T-helper 1 cell treated with Interleukin-12 subunit alpha and Interleukin-12 subunit beta and Interleukin-4 antibody, amounts not matched to agents 30 μg/mL and 1 μg/mL, for 36 hours (primary cell): ENCODE measurements at regions not wholly inside any gene's neighbourhood (a gene's known extent, or its start where the extent isn't known, plus 50 kb on each side); places are given as distances from the start of the nearest gene placed in this dataset.

Experiments used
- H3K27ac Mint-ChIP-seq: one replicate; pipeline ENCODE4 v1.8.0; 2021; ENCODE audit warnings: mild to moderate bottlenecking, mixed read lengths
- H3K27me3 Mint-ChIP-seq: one replicate; pipeline ENCODE4 v1.8.0; 2021; ENCODE audit warnings: low read depth, mixed read lengths
- H3K36me3 Mint-ChIP-seq: one replicate; pipeline ENCODE4 v1.8.0; 2021; ENCODE audit warnings: low read depth, mixed read lengths
- H3K4me1 Mint-ChIP-seq: one replicate; pipeline ENCODE4 v1.8.0; 2021; ENCODE audit warnings: low read depth, mixed read lengths
- H3K4me3 Mint-ChIP-seq: one replicate; pipeline ENCODE4 v1.8.0; 2021; ENCODE audit warnings: mild to moderate bottlenecking, moderate library complexity, mixed read lengths
- H3K9me3 Mint-ChIP-seq: one replicate; pipeline ENCODE4 v1.8.0; 2021; ENCODE audit warnings: mixed read lengths

- no peaks in the 10 kb centered on the region for H3K36me3 Mint-ChIP-seq
- no peaks in the 10 kb centered on the region for H3K9me3 Mint-ChIP-seq
- H3K27me3 Mint-ChIP-seq = peaks cover 33% of the 10 kb centered on the region
- no peak overlapping the region for H3K4me3 Mint-ChIP-seq
- H3K4me1 Mint-ChIP-seq = no peaks in the 10 kb centered on the region
- no peak overlapping the region for H3K27ac Mint-ChIP-seq
These were observed 172.4 kb upstream of the RTL1 start for GRCh38 chr14:101075801-101076413.

- Mint-ChIP-seq H3K27ac (no peak overlapping the region), H3K4me3 (no peak overlapping the region), H3K9me3 (no peaks in the 10 kb centered on the region), H3K4me1 (no peaks in the 10 kb centered on the region), H3K36me3 (no peaks in the 10 kb centered on the region), H3K27me3 (peaks cover 40% of the 10 kb centered on the region)
These were observed 173.1 kb upstream of the RTL1 start for GRCh38 chr14:101076451-101077198.

GRCh38 chr14:101077481-101078074 lies 174.1 kb upstream of the RTL1 start:
- Mint-ChIP-seq H3K27me3 (peaks cover 40% of the 10 kb centered on the region), H3K27ac (no peak overlapping the region)

GRCh38 chr14:101078170-101078891 lies 174.8 kb upstream of the RTL1 start:
- peaks cover 40% of the 10 kb centered on the region for H3K27me3 Mint-ChIP-seq
- H3K27ac Mint-ChIP-seq = no peak overlapping the region
- no peak overlapping the region for H3K4me3 Mint-ChIP-seq
- H3K36me3 Mint-ChIP-seq = no peaks in the 10 kb centered on the region
- no peaks in the 10 kb centered on the region for H3K9me3 Mint-ChIP-seq
- H3K4me1 Mint-ChIP-seq = no peaks in the 10 kb centered on the region

More at GRCh38 chr14:101077481-101078074, 174.1 kb upstream of the RTL1 start:
- H3K9me3 Mint-ChIP-seq = no peaks in the 10 kb centered on the region
- no peaks in the 10 kb centered on the region for H3K36me3 Mint-ChIP-seq
- H3K4me3 Mint-ChIP-seq = no peak overlapping the region
- no peaks in the 10 kb centered on the region for H3K4me1 Mint-ChIP-seq

- H3K9me3 Mint-ChIP-seq = no peaks in the 10 kb centered on the region
- H3K4me1 Mint-ChIP-seq = no peaks in the 10 kb centered on the region
- peaks cover 40% of the 10 kb centered on the region for H3K27me3 Mint-ChIP-seq
- no peaks in the 10 kb centered on the region for H3K36me3 Mint-ChIP-seq
- no peak overlapping the region for H3K27ac Mint-ChIP-seq
- no peak overlapping the region for H3K4me3 Mint-ChIP-seq
These were observed 175.3 kb upstream of the RTL1 start for GRCh38 chr14:101078892-101079221.

- Mint-ChIP-seq H3K27me3 (peaks cover 40% of the 10 kb centered on the region), H3K4me3 (no peak overlapping the region), H3K9me3 (no peaks in the 10 kb centered on the region), H3K4me1 (no peaks in the 10 kb centered on the region), H3K36me3 (no peaks in the 10 kb centered on the region), H3K27ac (no peak overlapping the region)
These were observed 177.5 kb upstream of the RTL1 start for GRCh38 chr14:101080922-101081593.

- Mint-ChIP-seq H3K9me3 (no peaks in the 10 kb centered on the region), H3K36me3 (no peaks in the 10 kb centered on the region), H3K4me1 (no peaks in the 10 kb centered on the region), H3K4me3 (no peak overlapping the region), H3K27me3 (peaks cover 33% of the 10 kb centered on the region), H3K27ac (no peak overlapping the region)
These were observed 178.5 kb upstream of the RTL1 start for GRCh38 chr14:101082036-101082435.

GRCh38 chr14:101082436-101083384 lies 179.2 kb upstream of the RTL1 start:
- no peak overlapping the region for H3K4me3 Mint-ChIP-seq
- H3K9me3 Mint-ChIP-seq = no peaks in the 10 kb centered on the region
- no peak overlapping the region for H3K27ac Mint-ChIP-seq
- H3K27me3 Mint-ChIP-seq = peaks cover 30% of the 10 kb centered on the region
- no peaks in the 10 kb centered on the region for H3K4me1 Mint-ChIP-seq
- H3K36me3 Mint-ChIP-seq = no peaks in the 10 kb centered on the region

GRCh38 chr14:101083564-101084435 lies 180.3 kb upstream of the RTL1 start:
- Mint-ChIP-seq H3K27ac (no peak overlapping the region), H3K4me3 (no peak overlapping the region), H3K9me3 (no peaks in the 10 kb centered on the region), H3K27me3 (peaks cover 22% of the 10 kb centered on the region), H3K4me1 (no peaks in the 10 kb centered on the region), H3K36me3 (no peaks in the 10 kb centered on the region)

- Mint-ChIP-seq H3K27me3 (peaks cover 17% of the 10 kb centered on the region), H3K36me3 (no peaks in the 10 kb centered on the region), H3K9me3 (no peaks in the 10 kb centered on the region), H3K4me1 (no peaks in the 10 kb centered on the region), H3K27ac (no peak overlapping the region), H3K4me3 (no peak overlapping the region)
These were observed 180.9 kb upstream of the RTL1 start for GRCh38 chr14:101084436-101084826.

- no peaks in the 10 kb centered on the region for H3K36me3 Mint-ChIP-seq
- H3K4me3 Mint-ChIP-seq = no peak overlapping the region
- no peaks in the 10 kb centered on the region for H3K27me3 Mint-ChIP-seq
- no peaks in the 10 kb centered on the region for H3K4me1 Mint-ChIP-seq
- H3K9me3 Mint-ChIP-seq = no peaks in the 10 kb centered on the region
- H3K27ac Mint-ChIP-seq = no peak overlapping the region
These were observed 183.4 kb upstream of the RTL1 start for GRCh38 chr14:101086926-101087325.

GRCh38 chr14:101087614-101088394 lies 184.3 kb upstream of the RTL1 start:
- Mint-ChIP-seq H3K27me3 (no peaks in the 10 kb centered on the region), H3K27ac (no peak overlapping the region), H3K4me1 (no peaks in the 10 kb centered on the region), H3K4me3 (no peak overlapping the region), H3K9me3 (no peaks in the 10 kb centered on the region), H3K36me3 (no peaks in the 10 kb centered on the region)
